H1 (cell line): ENCODE measurements at regions not wholly inside any gene's neighbourhood (a gene's known extent, or its start where the extent isn't known, plus 50 kb on each side); places are given as distances from the start of the nearest gene placed in this dataset.
"Not testable (repeated sequence)": the region's sequence is repeated elsewhere in the genome, so short reads cannot be mapped to it uniquely, and the experiment has no call there.

Source experiments
- CTCF ChIA-PET: fragments of 300-600 bp; sonication (Branson Sonifier 250); formaldehyde crosslinking; loops from one replicate; lab custom pipeline; 2021; ENCODE audit not compliant: partially characterized antibody; lab: Charles Lee
- POLR2A ChIA-PET: fragments of 300-600 bp; sonication (Branson Sonifier 250); formaldehyde crosslinking; loops from one replicate; lab custom pipeline; 2021; ENCODE audit warnings: inconsistent platforms; ENCODE audit not compliant: partially characterized antibody; lab: Charles Lee
- DNase-seq, 2 experiments: peaks; one replicate each; pipeline versions ENCODE4 v3.0.0 to v3.0.0-alpha.2; 2010 to 2022; ENCODE audit warnings: low spot score in 2 of 2, low read depth in 1 of 2, mixed read lengths in 1 of 2
- FAIRE-seq: peaks from 2 replicates; lab custom pipeline; 2011; peaks lifted over from hg19 to GRCh38; lab: Jason Lieb, UNC
- H2AFZ ChIP-seq: 2 replicates; pipeline ENCODE4 v1.8.1; 2012; ENCODE audit warnings: low read length, inconsistent platforms
- H2AK5ac ChIP-seq: 2 replicates; pipeline ENCODE4 v1.6.1; 2013; ENCODE audit warnings: low read depth, low read length
- H2BK120ac ChIP-seq: replicated peaks from 2 replicates; pipeline ENCODE3; 2013; ENCODE audit warnings: low read depth, low read length, inconsistent platforms
- H2BK12ac ChIP-seq: 2 replicates; pipeline ENCODE4 v1.6.1; 2013; ENCODE audit warnings: low read depth, low read length
- H2BK15ac ChIP-seq: 2 replicates; pipeline ENCODE4 v1.6.1; 2013; ENCODE audit warnings: low read length
- H2BK20ac ChIP-seq: 2 replicates; pipeline ENCODE4 v1.6.1; 2013; ENCODE audit warnings: low read length
- H2BK5ac ChIP-seq: 2 replicates; pipeline ENCODE4 v1.6.1; 2013; ENCODE audit warnings: low read depth, low read length
- H3K14ac ChIP-seq: 2 replicates; pipeline ENCODE4 v1.6.1; 2013; ENCODE audit warnings: inconsistent platforms; ENCODE audit not compliant: insufficient read length
- H3K18ac ChIP-seq: 2 replicates; pipeline ENCODE4 v1.6.1; 2013; ENCODE audit warnings: low read length; ENCODE audit errors: extremely low read depth
- H3K23ac ChIP-seq: 2 replicates; pipeline ENCODE4 v1.6.1; 2013; ENCODE audit warnings: inconsistent platforms; ENCODE audit not compliant: insufficient read length
- H3K23me2 ChIP-seq: 2 replicates; pipeline ENCODE4 v1.6.1; 2013; ENCODE audit warnings: low read depth, low read length
- H3K27ac ChIP-seq: 2 replicates; pipeline ENCODE4 v1.6.1; 2011; ENCODE audit warnings: low read depth, low read length, inconsistent platforms
- H3K27me3 ChIP-seq, 4 experiments: replicated peaks in 1 of 4; 1 replicate in 1 of 4; 2 replicates in 3 of 4; pipeline versions ENCODE4 v1.6.1 to v1.8.1; 2011 to 2013; ENCODE audit warnings: low read length in 3 of 4, mild to moderate bottlenecking in 3 of 4, inconsistent platforms in 2 of 4, mixed read lengths in 2 of 4, moderate library complexity in 1 of 4; ENCODE audit not compliant: control insufficient read depth in 3 of 4, insufficient read depth in 3 of 4; ENCODE audit errors: extremely low read depth in 1 of 4
- H3K36me3 ChIP-seq, 4 experiments: 2 replicates each; pipeline versions ENCODE4 v1.6.1 to v1.8.1; 2011 to 2013; ENCODE audit warnings: mild to moderate bottlenecking in 4 of 4, low read length in 3 of 4, moderate library complexity in 2 of 4, control low read depth in 1 of 4, inconsistent platforms in 1 of 4; ENCODE audit not compliant: insufficient read depth in 4 of 4, control insufficient read depth in 2 of 4
- H3K4ac ChIP-seq: replicated peaks from 2 replicates; pipeline ENCODE3; 2013; ENCODE audit warnings: low read length, low read depth, mixed read lengths, inconsistent platforms; ENCODE audit not compliant: insufficient read length
- H3K4me1 ChIP-seq, 4 experiments: replicated peaks in 1 of 4; 1 replicate in 1 of 4; 2 replicates in 3 of 4; pipeline versions ENCODE4 v1.6.1 to v1.8.1; 2011 to 2013; ENCODE audit warnings: low read length in 3 of 4, inconsistent platforms in 2 of 4, mixed read lengths in 1 of 4; ENCODE audit not compliant: insufficient read depth in 4 of 4, control insufficient read depth in 3 of 4
- H3K4me2 ChIP-seq, 2 experiments: 2 replicates each; pipeline versions ENCODE4 v1.6.1 to v1.8.1; 2011 to 2013; ENCODE audit warnings: low read depth in 2 of 2, low read length in 2 of 2, control low read depth in 1 of 2, inconsistent platforms in 1 of 2, mild to moderate bottlenecking in 1 of 2; ENCODE audit not compliant: insufficient read depth in 1 of 2
- H3K4me3 ChIP-seq, 4 experiments: fragments of 200-600, 300-600 bp in 1 of 4; sonication (generic), shearing (Covaris generic), sonication (Bioruptor Twin) in 1 of 4; 2 replicates each; pipeline versions ENCODE4 v1.5.1 to v1.8.1; 2011 to 2016; ENCODE audit warnings: low read length in 4 of 4, low read depth in 3 of 4, control low read depth in 2 of 4, inconsistent platforms in 2 of 4, mild to moderate bottlenecking in 2 of 4, mixed read lengths in 1 of 4, moderate library complexity in 1 of 4; ENCODE audit not compliant: insufficient read depth in 2 of 4; ENCODE audit errors: extremely low read depth in 1 of 4
- H3K56ac ChIP-seq: replicated peaks from 2 replicates; pipeline ENCODE3; 2013; ENCODE audit warnings: low read depth, mild to moderate bottlenecking, mixed read lengths, low read length, inconsistent platforms; ENCODE audit not compliant: insufficient read length
- H3K79me1 ChIP-seq: 2 replicates; pipeline ENCODE4 v1.6.1; 2013; ENCODE audit warnings: low read depth, low read length, control low read depth
- H3K79me2 ChIP-seq, 2 experiments: 2 replicates each; pipeline versions ENCODE4 v1.6.1 to v1.8.1; 2012 to 2013; ENCODE audit warnings: low read length in 2 of 2, mild to moderate bottlenecking in 2 of 2, inconsistent platforms in 1 of 2; ENCODE audit not compliant: insufficient read depth in 2 of 2, control insufficient read depth in 1 of 2
- H3K9ac ChIP-seq, 4 experiments: replicated peaks in 1 of 4; 1 replicate in 1 of 4; 2 replicates in 3 of 4; pipeline versions ENCODE4 v1.6.1 to v1.8.1; 2011 to 2013; ENCODE audit warnings: low read depth in 3 of 4, low read length in 3 of 4, control low read depth in 2 of 4, mild to moderate bottlenecking in 2 of 4, moderate library complexity in 2 of 4, inconsistent platforms in 1 of 4; ENCODE audit errors: extremely low read depth in 1 of 4
- H3K9me3 ChIP-seq, 2 experiments: 2 replicates each; pipeline versions ENCODE4 v1.6.1 to v1.8.1; 2012 to 2013; ENCODE audit warnings: mild to moderate bottlenecking in 2 of 2, moderate library complexity in 2 of 2, control low read depth in 1 of 2, inconsistent platforms in 1 of 2, low read depth in 1 of 2, low read length in 1 of 2, mixed read lengths in 1 of 2; ENCODE audit not compliant: insufficient read depth in 2 of 2
- H4K20me1 ChIP-seq, 2 experiments: replicated peaks in 1 of 2; 2 replicates each; pipeline versions ENCODE3 to v1.8.1; 2011 to 2013; ENCODE audit warnings: inconsistent platforms in 2 of 2, low read length in 2 of 2, mild to moderate bottlenecking in 1 of 2; ENCODE audit not compliant: insufficient read depth in 2 of 2, control insufficient read depth in 1 of 2
- H4K5ac ChIP-seq: 2 replicates; pipeline ENCODE4 v1.6.1; 2013; ENCODE audit warnings: low read length, low read depth, mixed read lengths, inconsistent platforms; ENCODE audit not compliant: insufficient read length
- H4K8ac ChIP-seq: 2 replicates; pipeline ENCODE4 v1.8.0; 2013; ENCODE audit warnings: mild to moderate bottlenecking, moderate library complexity, low read length, inconsistent platforms; ENCODE audit not compliant: insufficient read depth; ENCODE audit errors: extremely low read depth
- H4K91ac ChIP-seq: replicated peaks from 2 replicates; pipeline ENCODE3; 2013; ENCODE audit warnings: low read length, mixed read lengths, inconsistent platforms; ENCODE audit not compliant: insufficient read length
- CBX8 ChIP-seq: fragments of 300-800, 300-1000 bp; sonication (generic); IDR thresholded peaks from 2 replicates; pipeline ENCODE4 v1.7.1; 2016; ENCODE audit warnings: low read depth, low read length, borderline replicate concordance
- WGBS, 2 experiments: shearing (Covaris generic) in 1 of 2; methylation state at CpG; one replicate each; pipeline versions ENCODE4 v1.1.6 to v1.1.7; 2013 to 2015; ENCODE audit warnings: low lambda C conversion rate in 2 of 2, mixed read lengths in 2 of 2, inconsistent platforms in 1 of 2, low coverage in 1 of 2, missing lambda C conversion rate in 1 of 2; ENCODE audit not compliant: insufficient replicate concordance in 2 of 2, insufficient coverage in 1 of 2, insufficient read length in 1 of 2; ENCODE audit errors: extremely low coverage in 1 of 2, missing lambda C conversion rate in 1 of 2; 5-methylcytosine and 5-hydroxymethylcytosine counted together

- TF ChIP-seq CBX8: no peak
Measured at GRCh38 chr18:1026930-1027329, 122.3 kb downstream of the ADCYAP1 start (continued).

GRCh38 chr18:1033092-1033491 is 128.4 kb downstream of the ADCYAP1 start:
- POLR2A ChIA-PET, H3K36me3 ChIP-seq: not testable (repeated sequence)
- WGBS, 2 experiments: 94% methylated on average over 3 of the region's 3 CpGs; no CpG with 5 or more reads in 1 of the 2 experiments

More at GRCh38 chr18:1033092-1033491, 128.4 kb downstream of the ADCYAP1 start:
- H3K18ac ChIP-seq, H4K91ac ChIP-seq, H3K79me2 ChIP-seq, H3K27ac ChIP-seq, H3K9ac ChIP-seq, H3K4me1 ChIP-seq, H2BK5ac ChIP-seq, H3K4me2 ChIP-seq, H3K4me3 ChIP-seq, H4K5ac ChIP-seq, H3K9me3 ChIP-seq, H4K8ac ChIP-seq, H3K79me1 ChIP-seq, H2AK5ac ChIP-seq, H4K20me1 ChIP-seq, H2BK15ac ChIP-seq, H2BK20ac ChIP-seq, H3K23me2 ChIP-seq, H3K23ac ChIP-seq, H3K4ac ChIP-seq, H3K14ac ChIP-seq, H2BK12ac ChIP-seq, FAIRE-seq, H2AFZ ChIP-seq, DNase-seq, H3K56ac ChIP-seq, H2BK120ac ChIP-seq, H3K27me3 ChIP-seq, CTCF ChIA-PET: not testable (repeated sequence)
